SU-DHL-6 (cell line): ENCODE measurements at regions not wholly inside any gene's neighbourhood (a gene's known extent, or its start where the extent isn't known, plus 50 kb on each side); places are given as distances from the start of the nearest gene placed in this dataset.
"Not testable (repeated sequence)": the region's sequence is repeated elsewhere in the genome, so short reads cannot be mapped to it uniquely, and the experiment has no call there.

Experiments used
- H2AFZ ChIP-seq: fragments of 200-600 bp; sonication (generic); 2 replicates; pipeline ENCODE4 v1.6.1; 2014; ENCODE audit warnings: low read depth, mild to moderate bottlenecking, moderate library complexity, mixed read lengths, antibody characterized with exemption, low read length; ENCODE audit not compliant: severe bottlenecking
- H3F3A ChIP-seq: fragments of 200-600 bp; shearing (Covaris generic); 2 replicates; pipeline ENCODE4 v1.6.0; 2016; ENCODE audit warnings: antibody characterized with exemption, mild to moderate bottlenecking; ENCODE audit not compliant: insufficient read depth
- H3K27ac ChIP-seq: fragments of 200-600 bp; sonication (generic); 2 replicates; pipeline ENCODE4 v1.5.1; 2016; ENCODE audit warnings: low read depth, mild to moderate bottlenecking, low read length, moderate library complexity, mixed read lengths
- H3K27me3 ChIP-seq: fragments of 200-600 bp; sonication (generic), shearing (Covaris generic); 2 replicates; pipeline ENCODE4 v1.6.0; 2014; ENCODE audit warnings: mild to moderate bottlenecking, low read length
- H3K36me3 ChIP-seq: fragments of 200-600 bp; sonication (generic); 2 replicates; pipeline ENCODE4 v1.6.1; 2014; ENCODE audit warnings: mild to moderate bottlenecking, low read length, mixed read lengths
- H3K4me2 ChIP-seq: fragments of 300-600, 200-600 bp; shearing (Covaris generic), sonication (generic); 2 replicates; pipeline ENCODE4 v1.6.0; 2014; ENCODE audit warnings: low read length, low read depth, mild to moderate bottlenecking; ENCODE audit not compliant: poor library complexity, severe bottlenecking
- H3K4me3 ChIP-seq: fragments of 200-600 bp; sonication (generic); 2 replicates; pipeline ENCODE4 v1.5.1; 2014; ENCODE audit warnings: antibody characterized with exemption, low read length, mild to moderate bottlenecking, mixed read lengths; ENCODE audit not compliant: insufficient read depth, poor library complexity, severe bottlenecking
- H3K79me2 ChIP-seq: fragments of 200-600 bp; sonication (generic); 2 replicates; pipeline ENCODE4 v1.6.1; 2014; ENCODE audit warnings: mild to moderate bottlenecking, low read length, moderate library complexity; ENCODE audit not compliant: insufficient read depth
- H3K9ac ChIP-seq: fragments of 200-600 bp; sonication (generic); 2 replicates; pipeline ENCODE4 v1.7.0; 2014; ENCODE audit warnings: mild to moderate bottlenecking, low read length
- H3K9me2 ChIP-seq: fragments of 200-600 bp; sonication (generic); replicated peaks from 2 replicates; pipeline ENCODE4 v1.6.1; 2014; ENCODE audit warnings: low read length; ENCODE audit not compliant: insufficient read depth
- H3K9me3 ChIP-seq: fragments of 200-600 bp; sonication (generic); 2 replicates; pipeline ENCODE4 v1.6.1; 2014; ENCODE audit warnings: low read length, mixed read lengths; ENCODE audit not compliant: insufficient read depth
- H4K20me1 ChIP-seq: fragments of 200-600 bp; sonication (generic); 2 replicates; pipeline ENCODE4 v1.6.1; 2014; ENCODE audit warnings: low read depth, mild to moderate bottlenecking, antibody characterized with exemption, low read length, moderate library complexity, mixed read lengths
- CTCF ChIP-seq: fragments of 200-600 bp; sonication (generic); IDR thresholded peaks from one replicate; pipeline ENCODE4 v1.5.1; 2017; ENCODE audit warnings: antibody characterized with exemption, mild to moderate bottlenecking, low read length, moderate library complexity; ENCODE audit not compliant: insufficient read depth, poor library complexity, severe bottlenecking
- EZH2phosphoT487 ChIP-seq: fragments of 200-600 bp; sonication (generic), shearing (Covaris generic); conservative IDR thresholded peaks from 2 replicates; pipeline ENCODE4 v1.6.1; 2018; ENCODE audit warnings: mild to moderate bottlenecking, antibody characterized with exemption, low read length, moderate library complexity, mixed read lengths

DNA sequence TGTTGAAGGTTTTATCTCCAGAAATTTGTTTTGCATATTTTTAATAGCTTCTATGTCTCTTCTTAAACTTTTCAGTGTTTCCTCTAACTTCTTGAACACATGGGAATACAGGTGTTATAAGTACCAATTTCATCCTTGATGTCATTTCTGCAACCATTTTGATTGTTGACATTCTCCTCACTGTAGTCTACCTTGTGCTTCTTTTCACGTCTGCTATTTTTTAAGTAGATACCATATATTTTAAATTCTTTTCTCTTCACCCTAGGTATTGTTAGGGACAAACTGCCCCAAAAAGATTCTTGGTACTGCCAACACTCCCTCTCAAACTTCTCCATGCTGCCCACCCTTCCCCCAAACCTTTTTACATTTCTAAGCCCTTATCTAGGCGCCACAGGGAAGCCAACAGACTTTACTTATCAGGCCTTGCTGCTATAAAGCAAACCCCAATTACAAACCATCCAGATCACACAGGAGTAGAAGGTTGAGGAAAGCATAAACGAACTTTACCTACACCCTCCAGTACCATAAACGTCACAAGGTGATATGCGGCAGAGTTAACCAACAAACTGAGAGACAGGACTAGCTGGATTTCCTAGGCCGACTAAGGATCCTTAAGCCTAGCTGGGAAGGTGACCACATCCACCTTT lies 1165.3 kb downstream of the TAF11L14 start:
- Histone ChIP-seq H3K27ac (no peak overlapping the region), H3K27me3 (no peaks in the 10 kb centered on the region), H3K79me2 (no peaks in the 10 kb centered on the region), H3F3A (no peaks in the 10 kb centered on the region), H2AFZ (no peak overlapping the region), H4K20me1 (no peaks in the 10 kb centered on the region), H3K4me3 (no peak overlapping the region), H3K4me2 (no peak overlapping the region), H3K9me2 (no peaks in the 10 kb centered on the region), H3K36me3 (peaks cover 2% of the 10 kb centered on the region; the same call in 1 of the 2 replicates), H3K9ac (no peak overlapping the region), H3K9me3 (no peaks in the 10 kb centered on the region)
- TF ChIP-seq CTCF = no peak

- peaks cover 2% of the 10 kb centered on the region; the same call in 1 of the 2 replicates for H3K36me3 ChIP-seq
- no peak overlapping the region for H3K4me2 ChIP-seq
- peak overlapping the region; percentile 11 for H2AFZ ChIP-seq
- H3K9ac ChIP-seq = no peak overlapping the region
- H4K20me1 ChIP-seq = no peaks in the 10 kb centered on the region
- no peak overlapping the region for H3K4me3 ChIP-seq
- H3K79me2 ChIP-seq = no peaks in the 10 kb centered on the region
- H3K9me3 ChIP-seq = no peaks in the 10 kb centered on the region
- H3K27ac ChIP-seq = no peak overlapping the region
- no peaks in the 10 kb centered on the region for H3K9me2 ChIP-seq
- H3F3A ChIP-seq = no peaks in the 10 kb centered on the region
- H3K27me3 ChIP-seq = no peaks in the 10 kb centered on the region
- TF ChIP-seq EZH2phosphoT487 = no peak
- no peak for TF ChIP-seq CTCF
Measured at GRCh38 chr5:18800293-18801025, 1166.2 kb downstream of the TAF11L14 start.

GRCh38 chr5:18801413-18801812 lies 1167.2 kb downstream of the TAF11L14 start:
- not testable (repeated sequence) for H3K27me3 ChIP-seq
- H2AFZ ChIP-seq = peak overlapping the region; percentile 11

GRCh38 chr5:18802336-18802735 lies 1168.1 kb downstream of the TAF11L14 start:
- Histone ChIP-seq H3K4me3 (no peak overlapping the region), H3K36me3 (peaks cover 2% of the 10 kb centered on the region; the same call in 1 of the 2 replicates), H3K9me2 (no peaks in the 10 kb centered on the region), H3K4me2 (no peak overlapping the region), H2AFZ (no peak overlapping the region), H4K20me1 (no peaks in the 10 kb centered on the region), H3K27ac (no peak overlapping the region), H3K9ac (no peak overlapping the region), H3K9me3 (no peaks in the 10 kb centered on the region), H3F3A (no peaks in the 10 kb centered on the region), H3K27me3 (no peaks in the 10 kb centered on the region), H3K79me2 (no peaks in the 10 kb centered on the region)
- TF ChIP-seq CTCF = no peak
- no peak for TF ChIP-seq EZH2phosphoT487

More at GRCh38 chr5:18801413-18801812, 1167.2 kb downstream of the TAF11L14 start:
- H3K9me2 ChIP-seq, H3K36me3 ChIP-seq, H3K79me2 ChIP-seq, H3K9ac ChIP-seq, H4K20me1 ChIP-seq, H3K4me2 ChIP-seq, H3K9me3 ChIP-seq, H3K27ac ChIP-seq, H3F3A ChIP-seq, H3K4me3 ChIP-seq: not testable (repeated sequence)
